GM23338 (cell line): ENCODE measurements at regions not wholly inside any gene's neighbourhood (a gene's known extent, or its start where the extent isn't known, plus 50 kb on each side); places are given as distances from the start of the nearest gene placed in this dataset.

Experiments
- ATAC-seq: fragments of 200-7000 bp; cut with Tn5 transposase; 3 replicates; pipeline ENCODE4 v1.9.1; 2020
- DNase-seq: peaks from one replicate; pipeline ENCODE4 v3.0.0-alpha.2; 2015; ENCODE audit warnings: low spot score
- H2AFZ ChIP-seq: fragments of 200-600 bp; sonication (generic); 2 replicates; pipeline ENCODE4 v1.8.0; 2016; ENCODE audit warnings: antibody characterized with exemption, mild to moderate bottlenecking, moderate library complexity
- H3F3A ChIP-seq: fragments of 200-600 bp; sonication (generic); replicated peaks from 2 replicates; pipeline ENCODE4 v1.8.0; 2017; ENCODE audit warnings: antibody characterized with exemption, mixed run types, low read depth
- H3K27ac ChIP-seq: fragments of 200-600 bp; sonication (generic); 2 replicates; pipeline ENCODE4 v1.6.1; 2016; ENCODE audit warnings: low read depth
- H3K27me3 ChIP-seq: fragments of 200-600 bp; sonication (generic); 2 replicates; pipeline ENCODE4 v1.8.0; 2016; ENCODE audit warnings: mild to moderate bottlenecking, mixed run types, moderate library complexity; ENCODE audit not compliant: insufficient read depth
- H3K36me3 ChIP-seq: fragments of 200-600 bp; sonication (generic); 2 replicates; pipeline ENCODE4 v1.8.0; 2016; ENCODE audit warnings: mild to moderate bottlenecking; ENCODE audit not compliant: insufficient read depth
- H3K4me1 ChIP-seq: fragments of 200-600 bp; sonication (generic); 2 replicates; pipeline ENCODE4 v1.8.0; 2016; ENCODE audit warnings: mild to moderate bottlenecking, moderate library complexity; ENCODE audit not compliant: insufficient read depth
- H3K4me2 ChIP-seq: fragments of 200-600 bp; sonication (generic); 2 replicates; pipeline ENCODE4 v1.7.1; 2017; ENCODE audit warnings: mixed run types
- H3K4me3 ChIP-seq: fragments of 200-600 bp; sonication (generic); 2 replicates; pipeline ENCODE4 v1.6.1; 2016; ENCODE audit warnings: mixed run types
- H3K79me2 ChIP-seq: fragments of 200-600 bp; sonication (generic); replicated peaks from 2 replicates; pipeline ENCODE4 v1.8.0; 2017; ENCODE audit warnings: mild to moderate bottlenecking; ENCODE audit not compliant: insufficient read depth
- H3K9me2 ChIP-seq: fragments of 200-600 bp; sonication (generic); 2 replicates; pipeline ENCODE4 v1.8.0; 2017; ENCODE audit not compliant: insufficient read depth
- H4K20me1 ChIP-seq: fragments of 200-600 bp; sonication (generic); replicated peaks from 2 replicates; pipeline ENCODE4 v1.8.0; 2017; ENCODE audit warnings: mild to moderate bottlenecking; ENCODE audit not compliant: insufficient read depth
- H3K27ac Mint-ChIP-seq: 2 replicates; pipeline ENCODE4 v1.8.0; 2020; ENCODE audit warnings: inconsistent platforms, mild to moderate bottlenecking, moderate library complexity, mixed read lengths
- H3K27me3 Mint-ChIP-seq: 3 replicates; pipeline ENCODE4 v1.8.0; 2022; ENCODE audit warnings: low read depth, mild to moderate bottlenecking, moderate library complexity, mixed read lengths, inconsistent platforms; ENCODE audit not compliant: insufficient read depth, poor library complexity
- H3K36me3 Mint-ChIP-seq: 3 replicates; pipeline ENCODE4 v1.8.0; 2021; ENCODE audit warnings: low read depth, mild to moderate bottlenecking, inconsistent platforms, moderate library complexity, mixed read lengths
- H3K4me1 Mint-ChIP-seq: 3 replicates; pipeline ENCODE4 v1.8.0; 2020; ENCODE audit warnings: mild to moderate bottlenecking, inconsistent platforms, mixed read lengths
- H3K4me3 Mint-ChIP-seq: 3 replicates; pipeline ENCODE4 v1.8.0; 2021; ENCODE audit warnings: moderate library complexity, mild to moderate bottlenecking, inconsistent platforms, mixed read lengths
- H3K9me3 Mint-ChIP-seq: 3 replicates; pipeline ENCODE4 v1.8.0; 2020; ENCODE audit warnings: moderate library complexity, mild to moderate bottlenecking, inconsistent platforms, mixed read lengths
- CREB1 ChIP-seq: fragments of 250-450 bp; sonication (Bioruptor Pico); IDR thresholded peaks from 2 replicates; pipeline ENCODE4 v1.5.0; 2020; ENCODE audit warnings: low read depth, mild to moderate bottlenecking, moderate library complexity
- EZH2 ChIP-seq: fragments of 200-600 bp; sonication (generic); IDR thresholded peaks from one replicate; pipeline ENCODE4 v1.8.0; 2017; ENCODE audit warnings: antibody characterized with exemption, mild to moderate bottlenecking, low read depth; ENCODE audit not compliant: unreplicated experiment
- EZH2phosphoT487 ChIP-seq: fragments of 200-600 bp; sonication (generic); IDR thresholded peaks from one replicate; pipeline ENCODE4 v1.8.1; 2018; ENCODE audit warnings: antibody characterized with exemption; ENCODE audit not compliant: unreplicated experiment
- NANOG ChIP-seq: IDR thresholded peaks from 2 replicates; pipeline ENCODE4 v1.6.1; 2016; ENCODE audit warnings: antibody characterized with exemption, borderline replicate concordance
- POLR2AphosphoS5 ChIP-seq: IDR thresholded peaks from 2 replicates; pipeline ENCODE4 v1.6.1; 2016; ENCODE audit warnings: antibody characterized with exemption, low read depth
- ZNF331 ChIP-seq: fragments of 250-450 bp; sonication (Bioruptor Pico); IDR thresholded peaks from 2 replicates; pipeline ENCODE4 v1.5.0; 2020; ENCODE audit warnings: low read depth, mild to moderate bottlenecking, moderate library complexity
- TF ChIP-seq, protein P1 (sequence below), 2 experiments: fragments of 200-600 bp in 1 of 2; sonication (generic) in 1 of 2; conservative IDR thresholded peaks; 2 replicates each; pipeline versions ENCODE4 v1.5.1 to v1.6.1; 2016 to 2017; ENCODE audit warnings: antibody characterized with exemption in 2 of 2, low read depth in 2 of 2, mild to moderate bottlenecking in 2 of 2, moderate library complexity in 1 of 2
- TF ChIP-seq, protein P2 (sequence below): IDR thresholded peaks from one replicate; pipeline ENCODE4 v1.6.1; 2018; ENCODE audit warnings: antibody characterized with exemption; ENCODE audit not compliant: unreplicated experiment

DNA sequence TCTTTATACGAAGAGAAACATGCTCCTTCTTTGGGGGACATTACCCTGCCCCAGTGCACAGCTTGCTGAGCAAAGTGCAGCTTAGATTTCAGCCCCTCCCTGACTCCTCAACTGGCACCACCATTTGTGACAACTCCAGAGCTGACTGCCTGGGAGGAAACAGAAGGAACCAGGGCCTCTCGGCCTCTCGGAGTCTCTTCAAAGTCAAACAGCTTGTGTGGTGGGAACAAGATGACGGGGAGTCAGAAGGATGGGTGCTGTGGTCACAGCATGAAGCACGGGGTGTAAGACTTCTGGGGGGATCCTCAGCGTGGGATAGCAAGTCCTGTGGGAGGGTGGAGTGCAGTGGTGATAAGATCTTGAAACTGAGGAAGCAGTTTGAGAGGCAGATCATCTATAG, 123.5 kb upstream of the BCL2L14 start:
- TF ChIP-seq EZH2phosphoT487 = no peak
- TF ChIP-seq, protein P1, sequence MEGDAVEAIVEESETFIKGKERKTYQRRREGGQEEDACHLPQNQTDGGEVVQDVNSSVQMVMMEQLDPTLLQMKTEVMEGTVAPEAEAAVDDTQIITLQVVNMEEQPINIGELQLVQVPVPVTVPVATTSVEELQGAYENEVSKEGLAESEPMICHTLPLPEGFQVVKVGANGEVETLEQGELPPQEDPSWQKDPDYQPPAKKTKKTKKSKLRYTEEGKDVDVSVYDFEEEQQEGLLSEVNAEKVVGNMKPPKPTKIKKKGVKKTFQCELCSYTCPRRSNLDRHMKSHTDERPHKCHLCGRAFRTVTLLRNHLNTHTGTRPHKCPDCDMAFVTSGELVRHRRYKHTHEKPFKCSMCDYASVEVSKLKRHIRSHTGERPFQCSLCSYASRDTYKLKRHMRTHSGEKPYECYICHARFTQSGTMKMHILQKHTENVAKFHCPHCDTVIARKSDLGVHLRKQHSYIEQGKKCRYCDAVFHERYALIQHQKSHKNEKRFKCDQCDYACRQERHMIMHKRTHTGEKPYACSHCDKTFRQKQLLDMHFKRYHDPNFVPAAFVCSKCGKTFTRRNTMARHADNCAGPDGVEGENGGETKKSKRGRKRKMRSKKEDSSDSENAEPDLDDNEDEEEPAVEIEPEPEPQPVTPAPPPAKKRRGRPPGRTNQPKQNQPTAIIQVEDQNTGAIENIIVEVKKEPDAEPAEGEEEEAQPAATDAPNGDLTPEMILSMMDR (conservative IDR thresholded peaks at IDR 0.05; ENCODE audit: low read depth in 2 of 2) = no peak
- no peak for TF ChIP-seq EZH2
- TF ChIP-seq CREB1 (CRISPR knock-in tag) = no peak
- TF ChIP-seq POLR2AphosphoS5 = no peak
- Histone ChIP-seq H3K4me1 (no peaks in the 10 kb centered on the region), H3K4me3 (no peak overlapping the region), H3F3A (no peaks in the 10 kb centered on the region), H4K20me1 (no peaks in the 10 kb centered on the region), H3K36me3 (no peaks in the 10 kb centered on the region; the same call in 1 of the 2 replicates), H3K79me2 (no peaks in the 10 kb centered on the region), H3K4me2 (no peak overlapping the region), H2AFZ (no peak overlapping the region), H3K27ac (no peak overlapping the region), H3K27me3 (no peaks in the 10 kb centered on the region), H3K9me2 (no peaks in the 10 kb centered on the region)
- Mint-ChIP-seq H3K4me3 (no peak overlapping the region), H3K27me3 (peaks cover 10% of the 10 kb centered on the region), H3K4me1 (peaks cover 6% of the 10 kb centered on the region; the same call in 2 of the 3 replicates), H3K9me3 (peaks cover 9% of the 10 kb centered on the region), H3K36me3 (peaks cover 2% of the 10 kb centered on the region; the same call in 2 of the 3 replicates), H3K27ac (no peak overlapping the region)
- ATAC-seq = no peak
- DNase-seq = no peak

DNA sequence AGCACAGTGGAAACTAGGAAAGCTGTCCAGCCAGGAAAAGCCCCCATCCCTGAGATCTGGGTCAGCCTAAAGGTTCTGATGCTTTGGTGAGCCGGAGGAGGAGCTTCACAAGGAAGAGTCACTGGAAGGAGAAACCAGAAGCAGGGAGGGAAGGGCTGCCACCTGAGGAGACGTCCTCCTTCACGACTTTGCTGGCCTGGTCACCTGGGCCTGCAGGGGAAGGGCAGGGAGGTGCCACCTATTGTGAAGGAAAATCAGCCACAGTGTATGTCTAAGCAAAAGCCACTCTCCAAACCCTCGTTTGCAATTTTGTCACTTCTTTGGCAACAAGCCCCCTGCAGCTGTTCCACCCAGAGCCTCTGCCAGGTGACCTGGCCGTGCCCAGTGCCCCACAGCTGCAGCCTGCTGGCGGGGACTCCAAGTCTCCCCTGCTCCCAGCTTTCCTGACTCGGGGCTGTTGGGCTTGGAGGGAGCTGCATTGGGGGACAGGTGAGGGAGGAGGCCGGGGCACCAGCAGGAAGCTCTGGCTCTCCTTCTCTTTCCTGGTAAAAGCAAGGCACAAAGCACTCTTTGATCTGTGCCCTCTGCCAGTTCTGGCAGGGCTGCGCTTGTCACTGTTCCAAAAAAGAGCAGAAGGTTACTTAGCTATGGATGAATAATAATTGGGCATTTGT, 120.9 kb upstream of the BCL2L14 start:
- no peaks in the 10 kb centered on the region for H3K27me3 ChIP-seq
- no peaks in the 10 kb centered on the region for H3K4me1 ChIP-seq
- no peak overlapping the region for H3K27ac Mint-ChIP-seq
- H4K20me1 ChIP-seq = no peaks in the 10 kb centered on the region
- H3K36me3 ChIP-seq = no peaks in the 10 kb centered on the region; the same call in 1 of the 2 replicates
- peaks cover 2% of the 10 kb centered on the region; the same call in 2 of the 3 replicates for H3K36me3 Mint-ChIP-seq
- peaks cover 9% of the 10 kb centered on the region for H3K9me3 Mint-ChIP-seq
- no peaks in the 10 kb centered on the region for H3K79me2 ChIP-seq
- TF ChIP-seq ZNF331 (CRISPR knock-in tag) (no peak), POLR2AphosphoS5 (no peak)
- no peak overlapping the region for H3K4me3 Mint-ChIP-seq
- DNase-seq = no peak
- no peak overlapping the region for H3K27ac ChIP-seq
- no peak overlapping the region for H3K4me3 ChIP-seq
- no peaks in the 10 kb centered on the region for H3F3A ChIP-seq
- H2AFZ ChIP-seq = peak overlapping the region; percentile 56; the same call in 1 of the 2 replicates
- H3K9me2 ChIP-seq = no peaks in the 10 kb centered on the region
- peak; percentile 37; the same call in 2 of the 3 replicates for ATAC-seq
- peaks cover 11% of the 10 kb centered on the region for H3K27me3 Mint-ChIP-seq
- no peak overlapping the region for H3K4me2 ChIP-seq
- H3K4me1 Mint-ChIP-seq = peaks cover 6% of the 10 kb centered on the region; the same call in 2 of the 3 replicates

DNA sequence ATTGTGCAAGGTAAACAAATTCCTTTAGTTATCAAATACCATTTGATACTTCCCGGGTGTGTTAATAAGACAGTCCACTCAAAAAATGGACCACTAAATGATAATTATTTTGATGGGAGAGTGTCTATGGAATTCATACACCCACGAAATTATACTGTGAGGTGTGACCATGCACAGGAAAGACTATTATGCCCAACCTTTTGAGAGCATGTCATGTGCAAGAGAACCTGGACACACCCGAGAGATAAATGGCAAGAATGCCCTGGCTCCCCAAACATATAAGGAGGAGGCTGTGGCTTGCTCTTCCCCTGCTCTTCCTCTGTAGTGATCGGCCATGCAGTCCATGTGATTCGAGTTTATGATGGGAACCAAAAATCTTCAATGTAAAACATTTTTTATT, 119.5 kb upstream of the BCL2L14 start:
- no peak for ATAC-seq
- no peak for DNase-seq
- Histone ChIP-seq H3K4me2 (no peak overlapping the region), H3K79me2 (no peaks in the 10 kb centered on the region), H3K27ac (no peak overlapping the region), H3K36me3 (no peaks in the 10 kb centered on the region; the same call in 1 of the 2 replicates), H3K4me3 (no peak overlapping the region), H3K9me2 (no peaks in the 10 kb centered on the region), H4K20me1 (no peaks in the 10 kb centered on the region), H3K4me1 (no peaks in the 10 kb centered on the region), H2AFZ (no peak overlapping the region), H3F3A (no peaks in the 10 kb centered on the region), H3K27me3 (no peaks in the 10 kb centered on the region)
- H3K9me3 Mint-ChIP-seq = peaks cover 6% of the 10 kb centered on the region
- H3K4me3 Mint-ChIP-seq = no peak overlapping the region
- H3K36me3 Mint-ChIP-seq = peaks cover 2% of the 10 kb centered on the region; the same call in 2 of the 3 replicates
- peaks cover 12% of the 10 kb centered on the region for H3K27me3 Mint-ChIP-seq
- H3K4me1 Mint-ChIP-seq = peaks cover 6% of the 10 kb centered on the region; the same call in 2 of the 3 replicates
- H3K27ac Mint-ChIP-seq = no peak overlapping the region
- TF ChIP-seq EZH2 (no peak), POLR2AphosphoS5 (no peak), NANOG (no peak), ZNF331 (CRISPR knock-in tag) (no peak)
- TF ChIP-seq, protein P2, sequence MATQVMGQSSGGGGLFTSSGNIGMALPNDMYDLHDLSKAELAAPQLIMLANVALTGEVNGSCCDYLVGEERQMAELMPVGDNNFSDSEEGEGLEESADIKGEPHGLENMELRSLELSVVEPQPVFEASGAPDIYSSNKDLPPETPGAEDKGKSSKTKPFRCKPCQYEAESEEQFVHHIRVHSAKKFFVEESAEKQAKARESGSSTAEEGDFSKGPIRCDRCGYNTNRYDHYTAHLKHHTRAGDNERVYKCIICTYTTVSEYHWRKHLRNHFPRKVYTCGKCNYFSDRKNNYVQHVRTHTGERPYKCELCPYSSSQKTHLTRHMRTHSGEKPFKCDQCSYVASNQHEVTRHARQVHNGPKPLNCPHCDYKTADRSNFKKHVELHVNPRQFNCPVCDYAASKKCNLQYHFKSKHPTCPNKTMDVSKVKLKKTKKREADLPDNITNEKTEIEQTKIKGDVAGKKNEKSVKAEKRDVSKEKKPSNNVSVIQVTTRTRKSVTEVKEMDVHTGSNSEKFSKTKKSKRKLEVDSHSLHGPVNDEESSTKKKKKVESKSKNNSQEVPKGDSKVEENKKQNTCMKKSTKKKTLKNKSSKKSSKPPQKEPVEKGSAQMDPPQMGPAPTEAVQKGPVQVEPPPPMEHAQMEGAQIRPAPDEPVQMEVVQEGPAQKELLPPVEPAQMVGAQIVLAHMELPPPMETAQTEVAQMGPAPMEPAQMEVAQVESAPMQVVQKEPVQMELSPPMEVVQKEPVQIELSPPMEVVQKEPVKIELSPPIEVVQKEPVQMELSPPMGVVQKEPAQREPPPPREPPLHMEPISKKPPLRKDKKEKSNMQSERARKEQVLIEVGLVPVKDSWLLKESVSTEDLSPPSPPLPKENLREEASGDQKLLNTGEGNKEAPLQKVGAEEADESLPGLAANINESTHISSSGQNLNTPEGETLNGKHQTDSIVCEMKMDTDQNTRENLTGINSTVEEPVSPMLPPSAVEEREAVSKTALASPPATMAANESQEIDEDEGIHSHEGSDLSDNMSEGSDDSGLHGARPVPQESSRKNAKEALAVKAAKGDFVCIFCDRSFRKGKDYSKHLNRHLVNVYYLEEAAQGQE = no peak
